Transverse colon (tissue), 4 donors: ENCODE measurements at regions not wholly inside any gene's neighbourhood (a gene's known extent, or its start where the extent isn't known, plus 50 kb on each side); places are given as distances from the start of the nearest gene placed in this dataset.
A peak's percentile ranks its signal among the peaks of the same experiment; 100 is the strongest.
"Not testable (repeated sequence)": the region's sequence is repeated elsewhere in the genome, so short reads cannot be mapped to it uniquely, and the experiment has no call there.

Source experiments
- DNase-seq: peaks from one replicate; pipeline ENCODE4 v3.0.0-alpha.2; 2019
- H3K27ac ChIP-seq, 4 donors: fragments of 200-600 bp; sonication (generic); 2 replicates each; pipeline ENCODE4 v1.5.1; 2016 to 2018; ENCODE audit warnings: inconsistent platforms in 4 of 4
- H3K27me3 ChIP-seq: fragments of 200-600 bp; sonication (generic); 2 replicates; pipeline ENCODE4 v1.5.1; 2017; ENCODE audit warnings: inconsistent platforms
- H3K36me3 ChIP-seq, 4 donors: fragments of 200-600 bp; sonication (generic); 2 replicates each; pipeline ENCODE4 v1.5.1; 2017 to 2019; ENCODE audit warnings: inconsistent platforms in 4 of 4
- H3K4me1 ChIP-seq, 4 donors: fragments of 200-600 bp; sonication (generic); 2 replicates each; pipeline ENCODE4 v1.5.1; 2017 to 2020; ENCODE audit warnings: inconsistent platforms in 4 of 4
- H3K4me3 ChIP-seq, 4 donors: fragments of 200-600 bp; sonication (generic); 1 replicate in 1 of 4; 2 replicates in 3 of 4; pipeline versions ENCODE4 v1.5.1 to v1.6.1; 2017 to 2019; ENCODE audit warnings: inconsistent platforms in 4 of 4
- H3K9me3 ChIP-seq, 2 donors: fragments of 200-600 bp; sonication (generic); 2 replicates each; pipeline ENCODE4 v1.5.1; 2017 to 2019; ENCODE audit warnings: inconsistent platforms in 2 of 2
- CTCF ChIP-seq, 5 experiments: fragments of 200-600 bp in 3 of 5; fragments of 450-650 bp in 2 of 5; sonication (generic) in 3 of 5; IDR thresholded peaks; 1 replicate in 2 of 5; 2 replicates in 3 of 5; pipeline ENCODE4 v1.5.1; 2016 to 2017; ENCODE audit warnings: antibody characterized with exemption in 5 of 5, inconsistent platforms in 3 of 5, mild to moderate bottlenecking in 2 of 5, moderate library complexity in 1 of 5
- EP300 ChIP-seq: sonication (generic); formaldehyde crosslinking; IDR thresholded peaks from one replicate; pipeline ENCODE4 v1.6.1; 2017; ENCODE audit warnings: antibody characterized with exemption, low read depth
- POLR2A ChIP-seq: fragments of 450-650 bp; IDR thresholded peaks from one replicate; pipeline ENCODE4 v1.6.1; 2016; ENCODE audit warnings: antibody characterized with exemption, mild to moderate bottlenecking, moderate library complexity
- POLR2AphosphoS5 ChIP-seq, 3 donors: sonication (generic); formaldehyde crosslinking; IDR thresholded peaks; one replicate each; pipeline ENCODE4 v1.6.1; 2016; ENCODE audit warnings: antibody characterized with exemption in 3 of 3
- WGBS, 2 donors: methylation state at CpG; one replicate each; pipeline ENCODE4 v1.1.5; 2018; ENCODE audit warnings: low coverage in 1 of 2; 5-methylcytosine and 5-hydroxymethylcytosine counted together
- in situ Hi-C, 4 donors: fragments of 200-750 bp; cut with MboI; loops; one replicate each; pipeline versions ENCODE4 v1.15.0 to v1.15.1; 2017; ENCODE audit warnings: low sequenced_read_pairs in 3 of 4, low pct_ligation_motif_present in 1 of 4, low pct_unique_long_range_greater_than_20kb in 1 of 4
- intact Hi-C: fragments of 100-400 bp; cut with DNase I; formaldehyde crosslinking; loops from one replicate; pipeline ENCODE4 v1.15.1; 2023; ENCODE audit warnings: low total_unique reads

- no peaks in the 10 kb centered on the region for H3K9me3 ChIP-seq
- no peak for DNase-seq
Measured at GRCh38 chr2:125408874-125409538, 1247.0 kb upstream of the GYPC start.

GRCh38 chr2:125418483-125418882, 1237.5 kb upstream of the GYPC start:
- intact Hi-C loops (no loop called here), in situ Hi-C loops (no loop called here)
- no peak overlapping the region for H3K27ac ChIP-seq
- no peaks in the 10 kb centered on the region for H3K36me3 ChIP-seq
- H3K27me3 ChIP-seq, result no peaks in the 10 kb centered on the region
- TF ChIP-seq CTCF (IDR thresholded peaks at IDR 0.05) (no peak), POLR2A (no peak), EP300 (no peak), POLR2AphosphoS5 (IDR thresholded peaks at IDR 0.05) (no peak)
- no peaks in the 10 kb centered on the region for H3K4me1 ChIP-seq
- H3K4me3 ChIP-seq, result no peak overlapping the region
- H3K9me3 ChIP-seq, result no peaks in the 10 kb centered on the region
- WGBS, 2 donors, result 20 to 53% methylated on average over 1 of the region's 1 CpG
- peak; percentile 58 for DNase-seq

More at GRCh38 chr2:125408874-125409538, 1247.0 kb upstream of the GYPC start:
- WGBS, 2 donors, result 77 to 92% methylated on average over 1 to 10 of the region's 10 CpGs
- Histone ChIP-seq H3K27ac (no peak overlapping the region), H3K27me3 (no peaks in the 10 kb centered on the region), H3K4me3 (no peak overlapping the region), H3K4me1 (no peaks in the 10 kb centered on the region), H3K36me3 (no peaks in the 10 kb centered on the region)
- TF ChIP-seq EP300, result no peak
- TF ChIP-seq CTCF (IDR thresholded peaks at IDR 0.05), result no peak
- TF ChIP-seq POLR2A, result no peak
- TF ChIP-seq POLR2AphosphoS5 (IDR thresholded peaks at IDR 0.05), result no peak
- intact Hi-C loops (loop anchor here (10.0 kb wide), 1 partner anchor 1444 kb away; no protein-coding TSS in a partner anchor), in situ Hi-C loops (no loop called here)

GRCh38 chr2:125422198-125422770, 1233.7 kb upstream of the GYPC start:
- H3K4me3 ChIP-seq, in situ Hi-C loops, intact Hi-C loops, H3K36me3 ChIP-seq, DNase-seq, H3K4me1 ChIP-seq, H3K27ac ChIP-seq, H3K9me3 ChIP-seq, H3K27me3 ChIP-seq: not testable (repeated sequence)
- WGBS, 2 donors, result 96% methylated on average over 32 of the region's 32 CpGs; no CpG with 5 or more reads in 1 of the 2 donors

DNA sequence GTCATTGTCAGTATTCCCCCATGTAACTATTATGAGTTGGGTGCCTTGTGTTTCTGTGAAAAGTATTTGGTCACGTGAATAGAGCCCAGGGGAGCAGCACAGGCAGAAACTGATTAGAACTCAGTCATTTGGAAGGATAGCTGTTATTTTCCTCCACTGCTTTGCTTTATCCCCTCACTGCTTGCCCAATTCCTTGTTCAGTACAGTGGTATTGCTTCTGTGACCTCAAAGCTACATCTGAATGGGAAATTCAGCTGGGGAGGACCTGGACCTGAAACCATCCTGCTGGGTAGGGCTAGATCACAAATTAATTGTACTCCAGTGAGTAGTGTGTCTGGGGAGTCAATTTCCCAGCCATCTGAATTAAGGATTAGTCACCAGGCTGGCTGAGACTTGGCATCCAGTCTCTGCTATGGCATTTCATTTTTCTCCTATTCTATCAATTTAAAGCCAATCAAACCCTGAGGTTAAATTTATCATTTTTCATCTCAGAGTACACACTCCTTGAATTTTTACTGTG, 1231.6 kb upstream of the GYPC start:
- intact Hi-C loops, result no loop called here
- WGBS, 2 donors, result 60 to 74% methylated on average over 1 of the region's 1 CpG
- no peaks in the 10 kb centered on the region for H3K36me3 ChIP-seq
- H3K4me1 ChIP-seq, result no peaks in the 10 kb centered on the region
- DNase-seq, result no peak
- TF ChIP-seq POLR2AphosphoS5 (IDR thresholded peaks at IDR 0.05) (no peak), POLR2A (no peak)
- H3K9me3 ChIP-seq, result no peaks in the 10 kb centered on the region
- H3K27ac ChIP-seq, result no peak overlapping the region
- no peak overlapping the region for H3K4me3 ChIP-seq
- in situ Hi-C loops, result no loop called here
- H3K27me3 ChIP-seq, result no peaks in the 10 kb centered on the region

- no peaks in the 10 kb centered on the region for H3K4me1 ChIP-seq
- intact Hi-C loops (no loop called here), in situ Hi-C loops (no loop called here)
- H3K27me3 ChIP-seq, result no peaks in the 10 kb centered on the region
- H3K36me3 ChIP-seq, result no peaks in the 10 kb centered on the region
- H3K9me3 ChIP-seq, result no peaks in the 10 kb centered on the region
- TF ChIP-seq CTCF (IDR thresholded peaks at IDR 0.05) (no peak), POLR2A (no peak), POLR2AphosphoS5 (IDR thresholded peaks at IDR 0.05) (no peak), EP300 (no peak)
- H3K27ac ChIP-seq, result no peak overlapping the region
- DNase-seq, result no peak
- WGBS, 2 donors, result 0 to 19% methylated on average over 1 of the region's 1 CpG
- H3K4me3 ChIP-seq, result no peak overlapping the region
Measured at GRCh38 chr2:125427721-125428315, 1228.1 kb upstream of the GYPC start.
